GM12892 (cell line): ENCODE measurements at regions not wholly inside any gene's neighbourhood (a gene's known extent, or its start where the extent isn't known, plus 50 kb on each side); places are given as distances from the start of the nearest gene placed in this dataset.
"Not testable (repeated sequence)": the region's sequence is repeated elsewhere in the genome, so short reads cannot be mapped to it uniquely, and the experiment has no call there.

Experiments used
- POLR2A ChIP-seq: IDR thresholded peaks from 2 replicates; pipeline ENCODE4 v1.6.1; 2011; ENCODE audit warnings: low read depth, low read length, control low read depth
- POLR2AphosphoS5 ChIP-seq: IDR thresholded peaks from 2 replicates; pipeline ENCODE4 v1.6.1; 2011; ENCODE audit warnings: low read depth, low read length, control low read depth

GRCh38 chr4:158120645-158121151 is 52.1 kb downstream of the GASK1B start:
- TF ChIP-seq POLR2AphosphoS5, POLR2A: not testable (repeated sequence)
